OCI-LY1 (cell line): ENCODE measurements at regions not wholly inside any gene's neighbourhood (a gene's known extent, or its start where the extent isn't known, plus 50 kb on each side); places are given as distances from the start of the nearest gene placed in this dataset.

Source experiments
- H2AFZ ChIP-seq: fragments of 200-600 bp; sonication (generic), shearing (Covaris generic); 2 replicates; pipeline ENCODE4 v1.6.0; 2014; ENCODE audit warnings: antibody characterized with exemption, mild to moderate bottlenecking, low read length
- H3F3A ChIP-seq: fragments of 200-600 bp; sonication (generic), shearing (Covaris generic); 2 replicates; pipeline ENCODE4 v1.6.0; 2014; ENCODE audit warnings: mild to moderate bottlenecking, antibody characterized with exemption, low read length, moderate library complexity; ENCODE audit not compliant: insufficient read depth
- H3K27ac ChIP-seq: fragments of 200-600 bp; sonication (generic); 2 replicates; pipeline ENCODE4 v1.5.1; 2014; ENCODE audit warnings: low read length, mixed run types, mild to moderate bottlenecking, low read depth; ENCODE audit not compliant: poor library complexity, severe bottlenecking
- H3K27me3 ChIP-seq: fragments of 200-600 bp; sonication (generic); 2 replicates; pipeline ENCODE4 v1.6.0; 2014; ENCODE audit warnings: antibody characterized with exemption, mild to moderate bottlenecking, low read length, moderate library complexity; ENCODE audit not compliant: insufficient read depth
- H3K36me3 ChIP-seq: fragments of 200-600 bp; sonication (generic); 2 replicates; pipeline ENCODE4 v1.6.1; 2014; ENCODE audit warnings: mild to moderate bottlenecking, antibody characterized with exemption, low read length, moderate library complexity, mixed read lengths; ENCODE audit not compliant: insufficient read depth
- H3K4me1 ChIP-seq: fragments of 200-600 bp; sonication (generic); 2 replicates; pipeline ENCODE4 v1.5.1; 2014; ENCODE audit warnings: mild to moderate bottlenecking, low read length, moderate library complexity; ENCODE audit not compliant: insufficient read depth, severe bottlenecking
- H3K4me2 ChIP-seq: fragments of 200-600 bp; sonication (generic), shearing (Covaris generic); 2 replicates; pipeline ENCODE4 v1.6.1; 2014; ENCODE audit warnings: low read length
- H3K4me3 ChIP-seq: fragments of 200-600 bp; sonication (generic); 2 replicates; pipeline ENCODE4 v1.5.1; 2014; ENCODE audit warnings: low read length, low read depth, mild to moderate bottlenecking, mixed read lengths; ENCODE audit not compliant: poor library complexity, severe bottlenecking
- H3K79me2 ChIP-seq: fragments of 200-600 bp; shearing (Covaris generic); 2 replicates; pipeline ENCODE4 v1.6.1; 2016; ENCODE audit warnings: mixed run types, low read length, mixed read lengths; ENCODE audit not compliant: insufficient read depth
- H3K9ac ChIP-seq: fragments of 200-600 bp; sonication (generic), shearing (Covaris generic); 2 replicates; pipeline ENCODE4 v1.6.1; 2014; ENCODE audit warnings: mild to moderate bottlenecking, low read length, mixed read lengths
- H3K9me2 ChIP-seq: fragments of 200-600 bp; sonication (generic), shearing (Covaris generic); 2 replicates; pipeline ENCODE4 v1.6.1; 2014; ENCODE audit warnings: low read depth, mild to moderate bottlenecking, low read length, mixed read lengths
- H3K9me3 ChIP-seq: fragments of 200-600 bp; shearing (Covaris generic); 2 replicates; pipeline ENCODE4 v1.6.1; 2014; ENCODE audit warnings: low read length, mixed read lengths
- H4K20me1 ChIP-seq: fragments of 200-600 bp; sonication (generic), shearing (Covaris generic); 2 replicates; pipeline ENCODE4 v1.6.0; 2016; ENCODE audit warnings: mild to moderate bottlenecking, low read length; ENCODE audit not compliant: insufficient read depth
- EZH2 ChIP-seq: fragments of 200-600 bp; sonication (generic), shearing (Covaris generic); IDR thresholded peaks from 2 replicates; pipeline ENCODE4 v1.8.0; 2017; ENCODE audit warnings: borderline replicate concordance, mixed run types, mild to moderate bottlenecking, antibody characterized with exemption, low read length, moderate library complexity, mixed read lengths
- TF ChIP-seq, protein P1 (sequence below): fragments of 200-600 bp; sonication (generic), shearing (Covaris generic); IDR thresholded peaks from 2 replicates; pipeline ENCODE4 v1.5.1; 2017; ENCODE audit warnings: mild to moderate bottlenecking, antibody characterized with exemption, low read length, moderate library complexity, mixed read lengths

DNA sequence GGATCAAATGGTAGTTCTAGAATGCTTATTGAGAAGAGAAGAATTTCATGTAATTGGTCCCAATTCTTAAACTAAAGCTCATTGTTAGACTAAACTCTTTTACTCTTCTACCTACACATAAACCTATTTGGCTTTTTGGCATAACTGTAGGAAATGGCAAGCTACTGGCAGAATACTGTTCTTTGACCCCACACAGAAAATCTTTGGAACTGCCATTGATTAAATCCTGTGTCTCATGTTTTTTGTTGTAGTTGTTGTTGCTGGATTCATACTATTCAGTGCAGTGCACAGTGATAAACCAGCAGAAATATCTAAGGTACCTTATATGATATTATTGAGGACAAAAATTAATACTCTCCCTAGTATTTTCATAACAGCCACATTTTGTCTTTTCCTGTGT lies 242.1 kb upstream of the SGK1 start:
- TF ChIP-seq, protein P1, sequence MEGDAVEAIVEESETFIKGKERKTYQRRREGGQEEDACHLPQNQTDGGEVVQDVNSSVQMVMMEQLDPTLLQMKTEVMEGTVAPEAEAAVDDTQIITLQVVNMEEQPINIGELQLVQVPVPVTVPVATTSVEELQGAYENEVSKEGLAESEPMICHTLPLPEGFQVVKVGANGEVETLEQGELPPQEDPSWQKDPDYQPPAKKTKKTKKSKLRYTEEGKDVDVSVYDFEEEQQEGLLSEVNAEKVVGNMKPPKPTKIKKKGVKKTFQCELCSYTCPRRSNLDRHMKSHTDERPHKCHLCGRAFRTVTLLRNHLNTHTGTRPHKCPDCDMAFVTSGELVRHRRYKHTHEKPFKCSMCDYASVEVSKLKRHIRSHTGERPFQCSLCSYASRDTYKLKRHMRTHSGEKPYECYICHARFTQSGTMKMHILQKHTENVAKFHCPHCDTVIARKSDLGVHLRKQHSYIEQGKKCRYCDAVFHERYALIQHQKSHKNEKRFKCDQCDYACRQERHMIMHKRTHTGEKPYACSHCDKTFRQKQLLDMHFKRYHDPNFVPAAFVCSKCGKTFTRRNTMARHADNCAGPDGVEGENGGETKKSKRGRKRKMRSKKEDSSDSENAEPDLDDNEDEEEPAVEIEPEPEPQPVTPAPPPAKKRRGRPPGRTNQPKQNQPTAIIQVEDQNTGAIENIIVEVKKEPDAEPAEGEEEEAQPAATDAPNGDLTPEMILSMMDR = no peak
- TF ChIP-seq EZH2 = no peak
- H3K4me2 ChIP-seq = no peak overlapping the region
- H3K9me2 ChIP-seq = no peaks in the 10 kb centered on the region
- no peak overlapping the region for H3K9ac ChIP-seq
- H3F3A ChIP-seq = no peaks in the 10 kb centered on the region
- H3K4me1 ChIP-seq = no peaks in the 10 kb centered on the region
- no peaks in the 10 kb centered on the region for H3K36me3 ChIP-seq
- no peaks in the 10 kb centered on the region for H4K20me1 ChIP-seq
- H3K27ac ChIP-seq = no peak overlapping the region
- H3K27me3 ChIP-seq = no peaks in the 10 kb centered on the region
- no peak overlapping the region for H2AFZ ChIP-seq
- no peaks in the 10 kb centered on the region for H3K79me2 ChIP-seq
- no peaks in the 10 kb centered on the region for H3K9me3 ChIP-seq
- H3K4me3 ChIP-seq = no peak overlapping the region

DNA sequence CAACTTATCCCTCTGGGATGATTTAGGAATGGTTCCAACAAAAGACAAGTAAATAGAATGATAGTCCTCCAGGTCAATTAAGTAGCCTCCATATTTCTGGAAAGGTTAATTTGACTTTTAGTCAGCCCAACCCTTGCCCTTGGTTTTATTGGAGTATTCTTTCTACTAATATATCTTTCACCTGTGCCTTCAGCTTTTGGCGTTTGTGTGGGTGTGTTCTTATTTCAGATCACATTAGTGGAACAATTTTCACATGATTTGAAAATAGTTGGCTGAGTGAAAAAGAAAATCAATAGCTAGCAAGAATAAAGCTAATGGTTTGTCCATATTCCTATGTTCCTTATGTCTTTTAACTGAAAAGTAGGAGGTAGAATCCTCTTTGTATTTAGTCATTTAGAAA lies 239.6 kb upstream of the SGK1 start:
- Histone ChIP-seq H4K20me1 (no peaks in the 10 kb centered on the region), H3K4me1 (no peaks in the 10 kb centered on the region), H3F3A (no peaks in the 10 kb centered on the region), H3K4me3 (no peak overlapping the region), H3K9me2 (no peaks in the 10 kb centered on the region), H3K27me3 (no peaks in the 10 kb centered on the region), H3K79me2 (no peaks in the 10 kb centered on the region), H3K27ac (no peak overlapping the region), H3K4me2 (no peak overlapping the region), H3K9ac (no peak overlapping the region), H3K9me3 (no peaks in the 10 kb centered on the region), H3K36me3 (no peaks in the 10 kb centered on the region), H2AFZ (no peak overlapping the region)
- TF ChIP-seq, protein P1 = no peak
- TF ChIP-seq EZH2 = no peak

DNA sequence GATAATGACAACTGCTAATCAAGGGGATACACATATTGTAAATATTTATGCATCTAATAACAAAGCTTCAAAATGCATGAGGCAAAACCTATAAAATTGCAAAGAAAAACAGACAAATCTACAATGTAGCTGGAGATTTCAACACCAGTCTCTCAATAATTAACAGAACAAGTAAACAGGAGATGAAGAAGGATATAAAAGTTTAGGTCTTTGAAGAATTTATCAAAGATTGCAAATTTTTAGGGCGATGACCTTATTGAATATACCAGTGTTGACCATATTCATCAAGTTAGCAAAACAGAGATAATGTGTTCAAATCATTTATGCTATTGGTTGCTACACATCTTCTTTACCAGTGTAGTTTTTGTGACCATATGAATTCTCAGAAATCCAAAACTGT lies 237.8 kb upstream of the SGK1 start:
- no peaks in the 10 kb centered on the region for H4K20me1 ChIP-seq
- H3K9me2 ChIP-seq = no peaks in the 10 kb centered on the region
- no peak overlapping the region for H2AFZ ChIP-seq
- H3K9ac ChIP-seq = no peak overlapping the region
- H3K9me3 ChIP-seq = no peaks in the 10 kb centered on the region
- H3F3A ChIP-seq = no peaks in the 10 kb centered on the region
- no peaks in the 10 kb centered on the region for H3K4me1 ChIP-seq
- H3K79me2 ChIP-seq = no peaks in the 10 kb centered on the region
- H3K4me3 ChIP-seq = no peak overlapping the region
- no peak overlapping the region for H3K4me2 ChIP-seq
- TF ChIP-seq, protein P1 = no peak
- TF ChIP-seq EZH2 = no peak
- no peaks in the 10 kb centered on the region for H3K36me3 ChIP-seq
- H3K27ac ChIP-seq = no peak overlapping the region
- H3K27me3 ChIP-seq = no peaks in the 10 kb centered on the region
